HG03060 (cell line): ENCODE measurements at regions not wholly inside any gene's neighbourhood (a gene's known extent, or its start where the extent isn't known, plus 50 kb on each side); places are given as distances from the start of the nearest gene placed in this dataset.

Experiments
- ATAC-seq: cut with Tn5 transposase; IDR thresholded peaks from one replicate; pipeline ENCODE4 v1.9.1; 2021; ENCODE audit warnings: low read depth, moderate number of reproducible peaks; ENCODE audit not compliant: unreplicated experiment

DNA sequence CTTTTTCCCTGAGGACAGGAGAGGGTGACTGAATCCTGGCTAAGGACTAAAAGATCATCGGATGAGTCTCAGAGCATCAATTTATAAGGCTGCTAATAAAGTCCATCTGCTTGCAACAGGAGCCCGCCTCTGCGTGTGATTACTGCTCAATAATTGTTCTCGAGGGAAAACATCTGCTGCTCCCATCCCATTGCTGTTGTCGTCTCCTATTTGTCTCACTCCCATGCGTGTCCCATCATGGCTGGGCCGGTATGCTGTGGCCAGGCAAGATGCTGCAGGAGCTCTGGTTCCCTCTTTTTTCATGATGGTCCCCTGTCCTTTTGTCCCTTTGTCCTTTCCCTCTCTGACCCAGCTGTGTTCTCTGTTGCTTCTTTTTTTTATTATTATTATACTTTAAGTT is 121.2 kb downstream of the SPATA19 start:
- no peak for ATAC-seq

DNA sequence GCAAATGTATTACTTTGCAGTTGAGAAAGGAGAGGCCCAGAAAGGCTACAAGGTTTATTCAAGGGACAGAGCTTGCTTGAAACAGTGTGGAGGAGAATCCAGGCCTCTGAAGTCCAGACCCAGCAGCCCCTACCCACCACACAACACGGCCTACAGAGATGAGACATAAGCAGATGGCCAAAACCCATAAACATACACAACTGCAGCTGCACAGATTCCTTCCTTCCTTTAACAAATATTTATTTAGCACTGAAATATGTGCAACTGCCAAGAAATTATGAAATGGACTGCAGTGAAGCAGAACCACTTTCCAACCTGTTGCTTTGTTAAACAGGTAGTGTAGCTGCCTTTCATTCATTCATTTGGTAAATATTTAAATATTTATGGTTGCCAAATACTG is 122.3 kb downstream of the SPATA19 start:
- no peak for ATAC-seq

DNA sequence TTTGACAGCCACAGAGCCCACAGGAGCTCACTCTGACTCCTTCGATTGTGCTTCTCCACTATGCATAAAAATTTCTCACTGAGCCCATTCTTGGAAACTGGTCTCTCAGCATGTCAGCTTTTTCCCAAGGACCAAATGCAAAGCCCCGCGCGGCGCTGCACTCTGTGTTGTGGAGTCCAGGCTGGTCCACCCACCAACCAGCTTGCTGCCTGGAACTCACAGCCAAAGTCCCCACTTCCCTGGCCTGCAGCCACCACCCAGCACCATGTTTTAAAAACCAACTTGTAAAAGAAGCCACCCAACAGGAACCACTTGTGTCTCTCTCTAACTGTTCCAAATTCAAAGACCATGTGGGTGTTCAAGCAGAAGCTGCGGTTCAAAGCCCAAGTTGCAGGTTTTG is 124.4 kb downstream of the SPATA19 start:
- no peak for ATAC-seq

DNA sequence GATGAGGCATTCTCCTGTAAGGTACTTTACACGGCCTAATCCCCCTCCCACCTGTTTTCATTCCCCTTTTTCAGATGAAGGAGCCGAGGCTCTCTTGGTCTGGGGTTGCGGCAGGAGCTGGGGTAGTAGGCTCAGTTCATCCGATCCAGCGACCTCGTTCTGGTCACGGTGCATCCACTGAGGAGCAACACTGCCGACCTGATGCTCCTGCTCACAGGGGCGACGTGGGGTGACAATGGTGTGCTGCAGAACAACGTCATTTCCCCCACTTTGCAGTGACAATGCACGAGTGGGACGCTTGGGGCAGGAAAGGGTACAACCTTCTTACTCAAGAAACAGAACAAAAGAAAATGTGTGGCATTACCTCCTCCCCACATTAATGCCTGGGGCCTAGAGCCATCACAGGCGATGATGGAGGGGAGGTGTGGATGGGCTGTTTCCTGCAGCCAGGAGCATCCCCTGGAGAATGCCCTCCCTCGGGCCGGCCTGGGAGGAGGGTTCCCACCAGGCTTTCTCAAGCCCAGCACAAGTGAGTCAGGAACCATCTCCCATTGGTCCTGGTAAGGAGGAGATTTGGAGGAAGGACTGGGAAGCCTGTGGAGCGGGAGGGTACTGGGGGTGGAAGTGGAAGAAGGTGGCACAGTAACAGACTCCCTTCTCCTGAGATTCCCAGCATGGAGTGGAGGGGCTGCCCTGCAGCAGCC is 125.6 kb downstream of the SPATA19 start:
- no peak for ATAC-seq

DNA sequence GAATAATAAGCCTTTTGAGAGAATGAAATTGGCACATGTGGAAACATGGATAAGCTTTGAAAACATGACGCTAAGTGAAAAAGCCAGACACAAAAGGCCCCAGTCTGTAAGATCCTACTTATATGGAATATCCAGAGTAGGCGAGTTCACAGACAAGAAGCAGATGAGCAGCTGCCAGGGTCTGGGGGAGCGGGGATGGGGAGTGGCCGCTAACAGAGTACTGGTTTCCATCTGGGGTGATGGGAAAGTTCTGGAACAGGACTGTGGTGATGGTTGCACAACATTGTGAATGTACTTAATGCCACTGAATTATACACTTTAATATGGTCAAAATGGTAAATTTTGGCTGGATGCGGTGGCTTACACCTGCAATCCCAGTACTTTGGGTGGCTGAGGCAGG is 126.5 kb downstream of the SPATA19 start:
- ATAC-seq: no peak

DNA sequence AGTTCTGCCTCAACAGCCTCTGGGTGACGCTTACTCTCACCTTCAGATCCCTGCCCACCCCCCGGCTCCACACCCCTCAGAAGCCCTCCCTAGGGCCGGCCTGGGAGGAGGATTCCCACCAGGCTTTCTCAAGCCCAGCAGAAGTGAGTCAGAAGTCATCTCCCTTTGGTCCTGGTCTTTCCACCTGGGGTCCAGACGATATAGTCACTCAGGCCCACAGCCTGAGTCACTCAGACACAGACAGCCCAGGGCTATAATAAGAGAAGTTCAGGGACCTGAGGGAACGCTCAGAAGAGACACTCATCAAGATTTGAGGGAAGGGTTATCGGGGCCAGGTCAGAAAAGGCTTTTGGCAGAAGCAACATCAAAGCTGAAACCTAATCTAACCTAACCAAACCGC is 127.1 kb downstream of the SPATA19 start:
- ATAC-seq: no peak

DNA sequence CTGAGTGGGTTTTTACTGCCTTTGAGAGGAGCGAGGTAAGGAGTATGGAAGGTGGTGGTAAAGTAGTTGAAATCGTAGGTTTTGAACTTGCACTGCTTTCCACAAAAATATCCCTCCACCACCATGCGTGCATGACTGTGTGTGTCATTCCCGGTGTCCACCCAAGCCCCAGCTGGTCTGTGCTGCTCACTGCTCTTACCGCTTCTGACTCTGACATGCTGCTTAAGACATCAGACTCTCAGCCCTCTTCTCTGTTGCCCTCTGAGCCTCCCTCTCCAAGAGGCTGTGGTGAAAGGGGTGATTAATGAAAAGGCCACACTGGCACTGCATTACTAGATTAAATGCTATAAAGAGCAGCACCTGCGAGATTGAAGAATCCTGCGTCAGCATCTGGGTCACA is 128.7 kb downstream of the SPATA19 start:
- no peak for ATAC-seq

DNA sequence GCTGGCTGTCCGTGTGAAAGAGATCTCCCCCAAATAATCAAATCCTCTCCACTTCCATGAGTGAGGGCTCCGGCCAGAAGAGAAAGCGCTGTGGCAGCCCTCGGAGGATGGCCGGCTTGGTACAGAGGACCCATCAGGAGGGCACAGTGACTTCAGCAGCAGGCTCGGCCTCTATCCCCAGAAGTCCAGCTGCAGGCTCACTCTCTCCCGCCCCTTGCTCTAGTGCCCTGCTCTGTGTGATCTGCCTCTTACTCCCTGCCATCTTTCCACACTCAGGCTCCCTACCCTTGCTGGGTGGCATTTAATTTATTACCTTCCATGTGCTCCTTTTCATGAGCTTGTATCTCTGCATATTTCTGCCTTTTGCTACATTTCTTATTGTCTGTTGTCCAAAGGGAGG is 129.7 kb downstream of the SPATA19 start:
- ATAC-seq: no peak

DNA sequence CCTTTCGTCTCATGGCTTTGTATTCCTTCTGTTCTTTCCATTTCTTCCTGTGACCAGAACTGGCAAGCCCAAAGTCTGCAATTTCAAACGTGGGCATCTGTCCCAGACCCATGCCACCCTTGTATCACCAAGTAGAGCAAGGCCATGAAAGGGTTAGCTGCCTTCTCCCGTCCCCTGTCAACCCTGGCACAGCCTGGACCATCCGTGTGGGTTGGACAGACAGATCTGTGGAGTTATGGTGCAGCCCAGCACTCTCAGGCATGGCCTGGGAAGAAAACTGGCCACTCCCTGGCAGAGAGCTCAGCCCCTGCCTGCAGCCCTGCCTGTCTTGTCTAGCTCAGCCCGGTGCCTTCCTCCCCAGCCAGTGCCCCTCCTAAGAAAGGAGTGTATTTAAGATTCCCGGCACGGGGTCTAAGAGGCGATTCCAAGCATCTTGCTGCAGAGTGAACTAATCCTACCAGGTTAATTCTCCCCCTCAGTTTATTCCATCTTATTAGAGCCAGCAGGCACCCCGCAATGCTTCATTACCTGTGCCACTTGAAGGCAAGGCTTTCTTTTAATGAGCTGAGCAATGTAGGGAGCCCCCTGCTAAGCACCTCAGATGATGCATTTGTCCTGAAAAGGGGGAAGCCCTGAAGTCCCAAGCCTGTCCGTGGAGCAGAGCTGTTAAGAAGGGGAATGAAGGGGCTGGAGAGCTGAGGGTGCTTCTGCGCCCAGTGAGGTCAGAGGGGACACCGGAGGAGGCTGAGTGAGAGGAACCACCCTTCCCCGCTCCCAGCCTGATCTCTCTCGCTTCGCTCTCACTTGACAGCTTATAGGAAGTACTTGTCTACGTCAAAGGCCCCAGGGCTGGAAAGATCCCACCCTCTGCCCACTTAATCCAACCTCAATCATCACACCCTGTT is 130.6 kb downstream of the SPATA19 start:
- no peak for ATAC-seq

DNA sequence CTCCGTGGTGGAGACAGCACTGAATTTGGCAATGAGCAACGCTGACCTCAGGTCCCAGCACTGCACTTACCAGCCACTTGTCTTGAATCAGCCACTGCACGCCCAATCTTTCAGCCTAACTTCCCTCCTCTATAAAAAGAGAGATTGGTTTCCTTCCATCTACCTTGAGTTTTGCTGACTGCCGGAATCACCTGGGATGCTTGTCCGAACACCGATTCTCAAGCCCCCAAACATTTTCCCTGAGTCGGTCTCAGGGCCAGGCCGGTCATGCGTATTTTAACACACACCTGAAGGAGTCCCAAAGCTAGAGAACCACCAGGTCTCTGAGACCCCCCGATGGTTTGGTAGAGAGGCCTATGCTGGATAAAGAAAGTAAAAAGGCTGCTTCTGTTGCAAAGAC is 131.5 kb downstream of the SPATA19 start:
- no peak for ATAC-seq

DNA sequence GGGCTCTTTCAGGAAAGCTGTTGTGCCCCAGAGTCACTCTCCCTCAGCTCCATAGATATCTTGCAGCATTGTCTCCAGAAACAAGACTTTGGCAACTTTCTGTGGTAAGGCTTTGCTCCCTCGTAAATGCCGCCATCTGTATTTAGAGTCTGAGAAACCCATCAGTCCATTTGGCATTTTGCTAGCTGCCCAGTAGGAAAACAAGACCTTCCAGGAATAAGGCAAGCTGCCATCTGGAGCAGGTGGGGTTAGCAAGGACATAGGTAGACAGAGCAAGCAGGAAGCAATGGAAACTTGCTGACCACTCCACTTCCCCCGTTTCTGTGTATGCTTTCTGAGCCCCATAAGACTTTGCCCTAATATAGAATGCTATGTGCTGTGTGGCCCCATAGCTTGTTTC is 131.9 kb downstream of the SPATA19 start:
- ATAC-seq: no peak

DNA sequence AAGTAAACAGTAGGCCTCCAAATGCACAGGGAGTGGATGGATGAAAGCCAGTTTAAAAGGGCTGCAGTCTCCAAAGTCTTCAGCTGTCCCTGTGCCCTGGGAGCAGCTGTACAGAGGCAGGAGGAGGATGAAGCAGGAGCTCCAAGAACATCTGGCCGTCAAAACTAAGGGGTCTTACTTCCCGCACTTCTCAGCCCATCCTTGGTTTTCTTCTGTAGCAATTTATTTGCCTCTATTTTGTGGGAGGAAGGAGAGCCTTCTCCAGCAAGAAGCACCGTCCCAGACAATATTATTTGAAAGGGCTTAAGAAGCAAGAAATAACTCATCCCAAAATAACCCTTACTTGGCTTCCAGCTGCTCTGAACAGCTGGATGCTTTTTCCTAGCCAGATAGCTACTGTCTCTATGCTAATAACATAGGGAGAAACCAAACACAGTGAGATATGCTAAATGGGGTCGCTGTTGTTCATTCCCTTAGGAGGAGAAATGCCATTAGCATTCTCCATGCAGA is 133.2 kb downstream of the SPATA19 start:
- ATAC-seq: no peak

DNA sequence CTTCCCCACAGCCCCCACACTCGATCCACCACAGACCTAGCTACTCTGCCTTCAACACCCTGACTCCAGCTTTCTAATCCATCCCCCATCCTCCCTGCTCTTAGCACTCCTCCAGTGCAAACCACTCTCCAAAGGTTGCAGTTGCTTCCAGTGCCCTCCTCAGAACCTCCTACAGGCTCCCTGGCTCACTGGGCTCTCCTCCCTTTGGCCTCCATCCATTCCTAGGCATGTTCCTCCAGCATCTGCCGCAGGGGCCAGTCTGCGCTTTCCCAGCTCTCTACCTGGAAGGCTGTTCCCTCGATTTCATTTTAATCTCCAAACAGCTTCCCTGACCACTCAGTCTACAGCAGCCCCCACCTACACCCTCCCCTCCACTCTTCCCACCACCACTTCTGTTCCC is 133.8 kb downstream of the SPATA19 start:
- ATAC-seq: no peak

DNA sequence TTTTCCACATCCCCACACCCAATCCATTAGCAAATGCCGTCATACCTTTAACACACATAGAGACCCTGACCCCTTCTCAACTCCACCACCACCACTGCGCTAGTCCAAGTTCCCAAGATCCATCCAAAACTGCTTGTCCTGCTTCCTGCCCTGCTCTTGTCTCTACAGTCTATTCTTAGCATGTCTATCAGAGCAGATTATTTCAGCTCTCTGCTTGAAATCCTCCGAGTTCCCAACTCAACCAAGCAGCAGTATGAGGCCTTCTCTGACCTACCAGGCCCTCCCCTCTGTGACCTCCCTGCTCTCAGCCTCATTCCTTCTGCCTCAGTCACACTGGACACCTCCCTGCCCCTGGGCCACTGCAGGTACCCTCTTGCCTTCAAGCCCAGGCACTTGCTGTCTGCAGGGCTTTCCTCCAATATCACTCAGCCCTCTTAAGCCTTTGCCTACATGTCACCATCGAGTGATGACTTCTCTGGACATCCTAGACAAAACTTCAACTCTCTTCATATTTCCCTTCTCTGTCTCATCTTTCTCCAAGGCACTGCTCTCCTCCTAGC is 134.6 kb downstream of the SPATA19 start:
- no peak for ATAC-seq

DNA sequence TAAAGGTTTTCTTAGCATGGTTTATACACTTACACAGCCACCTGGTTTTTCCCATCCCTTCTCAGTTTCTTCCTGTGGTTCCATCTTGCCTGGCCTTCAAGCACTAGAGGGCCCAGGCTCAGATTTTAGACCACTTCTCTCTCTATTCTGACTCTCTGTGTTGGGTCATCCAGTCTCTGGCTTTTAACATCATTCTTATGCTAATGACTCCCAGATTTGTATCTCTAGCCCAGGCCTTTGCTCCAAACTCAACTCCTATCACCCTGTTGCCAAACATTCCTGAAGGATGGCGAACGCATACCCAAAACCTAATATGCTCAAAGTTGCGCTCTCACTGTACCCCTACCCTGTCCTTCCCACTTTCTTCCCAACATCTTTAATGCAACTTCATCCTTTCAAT is 135.1 kb downstream of the SPATA19 start:
- ATAC-seq: no peak

DNA sequence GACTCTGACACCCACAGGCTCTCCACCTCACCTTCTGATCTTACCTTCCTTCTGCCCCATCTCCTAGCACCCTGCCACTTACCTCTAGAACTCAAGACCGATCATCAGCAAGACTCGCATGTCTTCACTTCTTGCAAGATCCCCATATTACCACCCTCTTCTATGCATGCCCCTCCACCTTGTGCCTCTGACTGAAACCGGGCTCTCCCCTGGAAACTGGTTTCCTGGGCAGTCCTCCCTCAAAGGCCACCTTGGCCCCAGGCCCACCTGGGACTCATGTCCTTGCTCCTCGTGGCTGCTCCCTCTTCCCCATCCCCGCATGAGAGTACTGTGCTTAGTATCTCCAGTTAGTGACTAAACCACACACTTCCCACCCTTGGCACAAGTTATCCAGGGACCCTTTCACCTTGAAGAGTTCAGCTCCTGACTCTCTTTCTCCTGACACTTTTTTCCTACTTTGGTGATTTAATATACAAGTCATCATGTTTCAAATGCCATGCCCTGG is 136.7 kb downstream of the SPATA19 start:
- no peak for ATAC-seq

DNA sequence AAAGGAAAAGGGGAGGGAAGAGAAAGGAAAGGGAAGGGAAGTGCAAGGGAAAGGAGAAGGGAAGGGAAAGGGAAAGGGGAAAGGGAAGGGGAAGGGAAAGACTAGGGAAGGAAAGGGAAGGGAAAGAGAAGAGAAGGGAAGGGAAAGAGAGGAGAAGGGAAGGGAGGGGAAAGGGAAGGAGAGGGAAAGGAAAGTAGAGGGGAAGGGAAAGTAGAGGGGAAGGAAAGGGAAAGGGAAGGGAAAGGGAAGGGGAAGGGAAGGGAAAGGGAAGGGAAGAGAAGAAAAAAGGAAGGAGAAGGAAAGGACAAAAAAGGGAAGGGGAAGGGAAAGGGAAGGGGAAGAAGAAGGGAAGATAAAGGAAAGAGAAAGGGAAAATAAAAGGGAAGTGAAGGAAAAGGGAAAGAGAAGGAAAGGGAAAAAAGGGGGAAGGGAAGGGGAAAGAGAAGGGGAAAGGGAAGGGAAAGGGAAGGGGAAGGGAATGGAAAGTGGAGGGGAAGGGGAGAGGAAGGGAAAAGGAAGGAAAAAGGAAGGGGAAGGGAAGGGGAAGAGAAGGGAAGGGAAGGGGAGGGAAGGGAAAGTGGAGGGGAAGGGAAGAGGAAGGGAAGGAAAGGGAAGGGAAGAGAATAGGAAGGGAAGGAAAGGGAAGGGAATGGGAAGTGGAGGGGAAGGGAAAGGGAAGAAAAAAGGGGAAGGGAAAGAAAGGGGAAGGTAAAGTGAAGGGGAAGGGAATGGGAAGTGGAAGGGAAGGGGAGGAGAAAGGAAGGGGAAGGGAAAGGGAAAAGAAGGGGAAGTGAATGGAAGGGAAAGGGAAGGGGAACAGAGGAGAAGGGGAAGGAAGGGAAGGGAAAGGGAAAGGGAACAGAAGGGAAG is 138.2 kb downstream of the SPATA19 start:
- ATAC-seq: no peak

DNA sequence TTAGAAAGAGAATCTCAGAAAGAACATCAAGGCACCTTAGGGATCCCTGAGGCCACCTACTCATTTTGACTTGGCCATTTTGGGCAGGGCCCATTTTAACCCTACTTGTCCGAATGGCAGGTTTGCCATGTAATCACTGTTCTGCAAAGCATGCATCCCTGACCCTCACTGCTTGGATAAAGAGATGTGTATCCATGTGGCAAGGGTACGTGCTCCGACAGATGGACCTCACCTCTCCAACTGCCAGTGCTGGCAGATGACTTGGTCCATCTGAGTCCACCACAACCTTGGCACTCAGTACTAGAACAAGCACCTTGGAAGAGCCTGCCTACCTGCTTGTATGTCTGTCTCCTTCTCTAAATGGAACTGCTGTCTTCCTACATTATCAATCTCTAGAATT is 139.4 kb downstream of the SPATA19 start:
- no peak for ATAC-seq

DNA sequence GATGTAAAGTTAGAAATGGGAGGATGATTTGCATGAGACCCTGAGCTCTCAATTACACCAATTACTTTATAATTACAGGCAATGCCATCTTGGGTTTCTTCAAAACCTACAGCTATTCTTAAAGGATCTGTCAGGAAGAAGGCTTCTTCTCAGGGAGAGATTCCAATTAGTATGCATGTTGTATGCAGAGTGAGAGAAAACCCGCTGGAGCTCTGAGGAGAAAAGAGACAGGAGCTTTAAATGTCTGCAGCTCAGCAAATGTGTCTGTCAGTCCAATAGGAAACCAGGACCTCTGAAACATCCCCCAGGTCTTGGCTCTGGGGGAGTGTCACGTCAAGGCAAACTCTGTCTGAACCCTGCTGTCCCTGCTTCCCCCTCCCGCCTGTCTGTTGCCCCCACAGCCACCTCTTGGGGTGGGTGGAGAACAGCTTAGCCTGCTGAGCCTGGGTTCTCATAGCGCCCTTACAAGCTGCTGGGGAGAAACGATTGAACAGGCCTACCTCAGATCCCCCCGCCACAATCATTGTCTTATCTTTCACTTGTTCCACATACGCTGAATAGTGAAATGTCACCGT is 140.2 kb downstream of the SPATA19 start:
- ATAC-seq: no peak

DNA sequence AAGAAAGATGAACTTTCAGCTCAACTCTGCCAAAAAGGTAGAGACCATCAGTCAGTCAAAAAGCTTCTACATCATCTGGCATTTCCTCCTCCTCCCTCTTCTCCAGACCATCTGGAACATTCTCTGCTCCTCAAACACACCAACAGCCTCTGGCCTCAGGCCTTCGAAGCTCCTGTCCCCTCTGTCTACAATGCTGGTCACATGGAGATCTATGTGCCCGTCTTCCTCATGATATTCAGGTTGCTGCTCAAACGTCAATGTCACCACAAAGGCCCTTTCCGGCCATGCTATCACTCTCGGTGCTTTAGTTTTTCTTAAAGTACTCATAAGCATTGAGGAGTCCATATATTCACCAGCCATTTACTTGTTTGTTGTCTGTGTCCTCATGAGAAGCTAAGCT is 146.2 kb downstream of the SPATA19 start:
- no peak for ATAC-seq
